Epithelial cell of esophagus (primary cell): ENCODE measurements at regions not wholly inside any gene's neighbourhood (a gene's known extent, or its start where the extent isn't known, plus 50 kb on each side); places are given as distances from the start of the nearest gene placed in this dataset.

Source experiments
- DNase-seq: peaks from one replicate; pipeline ENCODE4 v3.0.0; 2010; ENCODE audit warnings: low read depth
- H3K4me3 ChIP-seq: 2 replicates; pipeline ENCODE4 v1.5.1; 2011; ENCODE audit warnings: mild to moderate bottlenecking, low read length, control low read depth
- CTCF ChIP-seq: IDR thresholded peaks from 2 replicates; pipeline ENCODE4 v1.5.1; 2011; ENCODE audit warnings: low read depth, mild to moderate bottlenecking, low read length, control low read depth, inconsistent platforms; ENCODE audit not compliant: insufficient read depth; ENCODE audit errors: missing control alignments

DNA sequence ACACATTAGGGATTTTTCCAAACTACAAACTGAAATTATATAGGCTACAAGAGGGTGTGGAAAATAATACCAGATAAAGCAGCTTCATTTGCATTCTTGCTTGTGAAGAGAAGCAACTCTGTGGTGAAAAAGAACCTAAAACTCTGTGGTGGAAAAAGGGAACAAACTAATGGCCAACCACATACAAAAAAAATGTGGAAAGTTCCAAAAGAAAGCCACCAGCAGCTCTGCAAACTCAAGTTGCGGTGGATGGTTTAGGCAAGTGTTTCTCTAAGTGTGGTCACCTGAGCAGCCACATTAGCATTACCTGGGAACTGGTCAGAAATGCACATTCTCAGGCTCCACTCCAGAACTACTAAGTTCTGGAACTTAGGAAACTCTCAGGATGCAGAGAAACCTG, 586.4 kb downstream of the ACTL7B start:
- no peak for TF ChIP-seq CTCF
- no peak overlapping the region for H3K4me3 ChIP-seq
- DNase-seq: no peak

DNA sequence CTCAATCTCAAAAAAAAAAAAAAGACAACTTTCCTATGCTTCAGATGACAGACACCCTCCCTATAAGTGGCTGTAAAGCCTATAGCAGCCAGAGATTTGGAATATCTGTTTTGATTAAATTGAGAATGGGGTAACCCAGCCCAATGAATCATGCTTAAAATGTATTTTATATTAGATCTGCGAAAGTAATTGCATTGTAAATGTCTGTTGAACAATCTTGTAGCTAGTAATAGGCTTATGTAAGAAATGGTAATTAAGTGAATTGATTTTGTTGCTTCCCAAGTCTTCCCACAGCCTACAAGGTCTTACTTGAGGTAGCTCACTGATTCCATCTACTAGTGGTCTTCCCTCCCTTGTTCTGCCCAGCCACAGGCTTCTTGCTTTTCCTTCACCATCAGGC, 590.7 kb downstream of the ACTL7B start:
- TF ChIP-seq CTCF: no peak
- H3K4me3 ChIP-seq: no peak overlapping the region
- DNase-seq: no peak

GRCh38 chr9:108264093-108264492, 591.7 kb downstream of the ACTL7B start:
- H3K4me3 ChIP-seq: no peak overlapping the region
- no peak for DNase-seq
- no peak for TF ChIP-seq CTCF

DNA sequence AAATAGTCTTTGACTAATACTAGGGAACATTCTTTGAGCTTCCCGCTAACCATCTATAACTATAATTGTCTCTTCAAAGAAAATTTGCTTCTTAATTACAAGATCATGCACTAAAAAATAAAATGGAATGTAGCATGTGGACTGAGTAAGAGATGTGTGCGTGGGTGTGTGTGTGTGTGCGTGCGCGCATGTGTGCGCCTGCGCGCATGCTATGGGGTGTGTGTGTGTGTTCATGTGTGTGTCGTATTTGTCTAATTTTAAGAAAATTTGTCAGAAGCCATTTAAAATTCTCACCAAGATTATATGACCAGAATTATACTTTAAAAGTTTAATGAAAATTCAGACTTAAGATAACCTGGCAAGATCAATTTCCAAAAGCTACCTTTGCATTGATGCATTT, 593.0 kb downstream of the ACTL7B start:
- H3K4me3 ChIP-seq: no peak overlapping the region
- no peak for DNase-seq
- no peak for TF ChIP-seq CTCF

DNA sequence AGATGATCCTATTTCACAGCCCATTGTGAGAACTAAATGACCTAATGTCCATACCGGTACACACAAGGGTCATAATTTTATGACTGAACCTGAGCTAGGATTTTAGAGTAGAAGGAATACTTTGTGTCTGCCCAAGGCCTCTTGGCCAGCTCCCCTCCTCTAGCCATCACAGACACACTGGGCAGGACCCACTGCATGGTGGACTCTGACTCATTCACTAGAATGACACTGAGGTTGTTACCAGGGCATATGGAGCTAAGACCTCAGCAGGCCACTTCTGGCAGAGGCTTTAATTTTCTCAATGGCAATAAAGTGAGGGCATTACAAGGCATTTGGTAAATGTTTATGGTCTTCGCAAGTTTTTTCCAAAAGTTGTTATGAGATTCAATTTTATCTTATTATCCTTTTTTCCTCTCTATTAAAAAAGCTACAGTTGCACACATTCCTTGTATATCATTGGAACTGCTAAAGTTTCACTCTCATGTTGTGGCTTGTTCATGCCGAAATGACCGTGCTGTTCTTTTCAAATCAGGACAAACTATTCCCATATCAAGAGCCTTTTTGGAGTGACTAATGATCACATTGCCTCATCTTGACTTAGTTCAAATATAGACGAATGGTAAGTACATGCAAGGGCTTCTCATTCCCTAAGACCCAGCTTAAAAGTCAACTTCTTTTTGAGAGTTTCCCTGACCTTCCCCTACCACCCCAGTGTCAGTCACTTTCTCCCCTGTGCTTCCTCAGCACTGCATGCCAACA, 595.7 kb downstream of the ACTL7B start:
- no peak overlapping the region for H3K4me3 ChIP-seq
- DNase-seq: peak; percentile 94
- TF ChIP-seq CTCF: no peak

DNA sequence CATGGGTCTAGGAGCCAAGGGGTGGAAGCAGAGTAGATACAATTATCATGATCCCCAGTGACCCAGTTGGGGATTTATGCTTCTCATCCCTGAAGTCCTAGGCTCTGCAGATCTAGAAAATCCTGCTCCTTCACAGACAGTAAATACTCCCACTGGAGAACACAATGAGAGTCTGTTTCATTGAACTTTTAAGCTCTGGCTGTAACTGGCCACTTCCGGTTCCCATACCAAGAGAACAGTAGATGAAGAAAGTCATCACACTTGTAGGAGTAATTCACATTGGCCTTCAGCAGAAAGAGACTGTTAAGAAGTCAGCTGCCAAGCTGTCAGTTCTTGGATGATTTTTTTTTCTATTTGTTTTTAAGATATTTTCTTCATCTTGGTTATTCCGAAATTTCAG, 597.1 kb downstream of the ACTL7B start:
- DNase-seq: no peak
- H3K4me3 ChIP-seq: no peak overlapping the region
- TF ChIP-seq CTCF: no peak

- TF ChIP-seq CTCF: no peak
- DNase-seq: peak; percentile 58
- H3K4me3 ChIP-seq: no peak overlapping the region
These were observed 598.4 kb downstream of the ACTL7B start for GRCh38 chr9:108257382-108257781.
